Panc1 (cell line): ENCODE measurements at regions not wholly inside any gene's neighbourhood (a gene's known extent, or its start where the extent isn't known, plus 50 kb on each side); places are given as distances from the start of the nearest gene placed in this dataset.

ENCODE experiments used
- ATAC-seq: fragments of 200-7000 bp; cut with Tn5 transposase; 2 replicates; pipeline ENCODE4 v1.9.1; 2020; ENCODE audit warnings: mild to moderate bottlenecking, moderate library complexity
- BruUV-seq: library from RNA; stranded (reverse); fragments of 400-500 nt; replicated peaks from 2 replicates; lab custom pipeline; 2021; lab: Mats Ljungman, UMichigan
- CTCF ChIA-PET: fragments of 300-600 bp; sonication (Branson Sonifier 250); formaldehyde crosslinking; loops from one replicate; lab custom pipeline; 2022; ENCODE audit warnings: antibody characterized with exemption; lab: Charles Lee
- POLR2A ChIA-PET: fragments of 300-600 bp; sonication (Branson Sonifier 250); formaldehyde crosslinking; loops from one replicate; lab custom pipeline; 2022; ENCODE audit warnings: antibody characterized with exemption; lab: Charles Lee
- DNase-seq: peaks from one replicate; pipeline ENCODE4 v3.0.0-alpha.2; 2010; ENCODE audit warnings: low read depth, low spot score
- H3K27ac ChIP-seq: 2 replicates; pipeline ENCODE4 v1.5.1; 2011; ENCODE audit warnings: mild to moderate bottlenecking, low read length, inconsistent platforms
- H3K27me3 ChIP-seq: fragments of 200-500 bp; sonication (Bioruptor generic); 2 replicates; pipeline ENCODE4 v1.6.0; 2014; ENCODE audit warnings: low read length, inconsistent platforms; ENCODE audit not compliant: control insufficient read depth, insufficient read depth
- H3K36me3 ChIP-seq: fragments of 200-500 bp; sonication (Bioruptor generic); 2 replicates; pipeline ENCODE4 v1.5.1; 2014; ENCODE audit warnings: inconsistent platforms, mild to moderate bottlenecking, low read length, moderate library complexity; ENCODE audit not compliant: control insufficient read depth, insufficient read depth
- H3K4me1 ChIP-seq: 2 replicates; pipeline ENCODE4 v1.5.1; 2011; ENCODE audit warnings: inconsistent platforms, mild to moderate bottlenecking, low read length, moderate library complexity; ENCODE audit not compliant: control insufficient read depth, insufficient read depth
- H3K4me3 ChIP-seq, 2 experiments: 2 replicates each; pipeline ENCODE4 v1.5.1; 2011 to 2012; ENCODE audit warnings: low read depth in 2 of 2, low read length in 2 of 2, mild to moderate bottlenecking in 2 of 2, inconsistent platforms in 1 of 2, moderate library complexity in 1 of 2
- H3K9me3 ChIP-seq: fragments of 200-500 bp; sonication (Bioruptor generic); 2 replicates; pipeline ENCODE4 v1.5.1; 2014; ENCODE audit warnings: low read depth, mild to moderate bottlenecking, inconsistent platforms, low read length, moderate library complexity; ENCODE audit not compliant: control insufficient read depth, insufficient read depth
- POLR2AphosphoS5 ChIP-seq: IDR thresholded peaks from 2 replicates; pipeline ENCODE4 v1.6.1; 2012; ENCODE audit warnings: mild to moderate bottlenecking, low read depth, low read length, moderate library complexity
- SIN3A ChIP-seq: IDR thresholded peaks from 2 replicates; pipeline ENCODE4 v1.6.1; 2012; ENCODE audit warnings: low read depth, mild to moderate bottlenecking, low read length, moderate library complexity, borderline replicate concordance; ENCODE audit not compliant: insufficient read depth
- TCF7L2 ChIP-seq: IDR thresholded peaks from 2 replicates; pipeline ENCODE4 v1.6.1; 2011; ENCODE audit warnings: mild to moderate bottlenecking, low read depth, low read length, inconsistent platforms
- in situ Hi-C: cut with HindIII; loops from 2 replicates; pipeline ENCODE4 v1.10.0; 2016; ENCODE audit warnings: low sequenced_read_pairs, low pct_unique_long_range_greater_than_20kb
- intact Hi-C: fragments of 100-400 bp; cut with micrococcal nuclease; formaldehyde crosslinking; loops from one replicate; pipeline ENCODE4 v1.10.0; 2022; ENCODE audit not compliant: unreplicated experiment
- TF ChIP-seq, protein P1 (sequence below), 2 experiments: IDR thresholded peaks; 2 replicates each; pipeline ENCODE4 v1.6.1; 2011 to 2012; ENCODE audit warnings: low read depth in 2 of 2, control low read depth in 1 of 2, low read length in 1 of 2, mild to moderate bottlenecking in 1 of 2, moderate library complexity in 1 of 2; ENCODE audit not compliant: insufficient read depth in 1 of 2
- TF ChIP-seq, protein P2 (sequence below): fragments of 450-650 bp; IDR thresholded peaks from 2 replicates; pipeline ENCODE4 v1.5.1; 2017; ENCODE audit warnings: mild to moderate bottlenecking

DNA sequence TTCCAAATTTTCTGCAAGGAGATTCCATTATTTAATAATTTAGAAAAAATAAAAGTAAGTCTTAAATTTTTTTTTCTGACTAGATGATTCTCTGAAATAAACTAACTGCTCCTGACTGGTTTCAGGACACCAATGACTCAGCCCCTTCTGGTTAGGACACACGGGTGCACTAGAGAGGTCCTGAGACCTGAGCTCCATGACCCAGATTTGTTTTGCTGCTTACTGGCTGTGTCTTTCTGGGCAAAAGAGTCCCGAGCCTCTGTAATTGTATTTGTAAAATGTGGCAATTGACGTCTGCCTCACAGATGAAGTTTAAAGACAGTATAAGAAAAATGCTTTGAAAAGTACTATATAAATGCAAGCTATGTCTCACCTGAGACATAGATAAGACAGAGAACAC, 89.1 kb downstream of the SLC24A2 start:
- intact Hi-C loops = no loop called here
- H3K4me3 ChIP-seq = no peak overlapping the region
- CTCF ChIA-PET = no interaction called here
- in situ Hi-C loops = no loop called here
- no peak for DNase-seq
- POLR2A ChIA-PET = no interaction called here
- TF ChIP-seq TCF7L2 (no peak), SIN3A (no peak), POLR2AphosphoS5 (no peak)
- TF ChIP-seq, protein P1, sequence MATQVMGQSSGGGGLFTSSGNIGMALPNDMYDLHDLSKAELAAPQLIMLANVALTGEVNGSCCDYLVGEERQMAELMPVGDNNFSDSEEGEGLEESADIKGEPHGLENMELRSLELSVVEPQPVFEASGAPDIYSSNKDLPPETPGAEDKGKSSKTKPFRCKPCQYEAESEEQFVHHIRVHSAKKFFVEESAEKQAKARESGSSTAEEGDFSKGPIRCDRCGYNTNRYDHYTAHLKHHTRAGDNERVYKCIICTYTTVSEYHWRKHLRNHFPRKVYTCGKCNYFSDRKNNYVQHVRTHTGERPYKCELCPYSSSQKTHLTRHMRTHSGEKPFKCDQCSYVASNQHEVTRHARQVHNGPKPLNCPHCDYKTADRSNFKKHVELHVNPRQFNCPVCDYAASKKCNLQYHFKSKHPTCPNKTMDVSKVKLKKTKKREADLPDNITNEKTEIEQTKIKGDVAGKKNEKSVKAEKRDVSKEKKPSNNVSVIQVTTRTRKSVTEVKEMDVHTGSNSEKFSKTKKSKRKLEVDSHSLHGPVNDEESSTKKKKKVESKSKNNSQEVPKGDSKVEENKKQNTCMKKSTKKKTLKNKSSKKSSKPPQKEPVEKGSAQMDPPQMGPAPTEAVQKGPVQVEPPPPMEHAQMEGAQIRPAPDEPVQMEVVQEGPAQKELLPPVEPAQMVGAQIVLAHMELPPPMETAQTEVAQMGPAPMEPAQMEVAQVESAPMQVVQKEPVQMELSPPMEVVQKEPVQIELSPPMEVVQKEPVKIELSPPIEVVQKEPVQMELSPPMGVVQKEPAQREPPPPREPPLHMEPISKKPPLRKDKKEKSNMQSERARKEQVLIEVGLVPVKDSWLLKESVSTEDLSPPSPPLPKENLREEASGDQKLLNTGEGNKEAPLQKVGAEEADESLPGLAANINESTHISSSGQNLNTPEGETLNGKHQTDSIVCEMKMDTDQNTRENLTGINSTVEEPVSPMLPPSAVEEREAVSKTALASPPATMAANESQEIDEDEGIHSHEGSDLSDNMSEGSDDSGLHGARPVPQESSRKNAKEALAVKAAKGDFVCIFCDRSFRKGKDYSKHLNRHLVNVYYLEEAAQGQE (IDR thresholded peaks at IDR 0.05; ENCODE audit: insufficient read depth in 1 of 2, low read depth in 2 of 2, low read length in 1 of 2) = no peak
- TF ChIP-seq, protein P2, sequence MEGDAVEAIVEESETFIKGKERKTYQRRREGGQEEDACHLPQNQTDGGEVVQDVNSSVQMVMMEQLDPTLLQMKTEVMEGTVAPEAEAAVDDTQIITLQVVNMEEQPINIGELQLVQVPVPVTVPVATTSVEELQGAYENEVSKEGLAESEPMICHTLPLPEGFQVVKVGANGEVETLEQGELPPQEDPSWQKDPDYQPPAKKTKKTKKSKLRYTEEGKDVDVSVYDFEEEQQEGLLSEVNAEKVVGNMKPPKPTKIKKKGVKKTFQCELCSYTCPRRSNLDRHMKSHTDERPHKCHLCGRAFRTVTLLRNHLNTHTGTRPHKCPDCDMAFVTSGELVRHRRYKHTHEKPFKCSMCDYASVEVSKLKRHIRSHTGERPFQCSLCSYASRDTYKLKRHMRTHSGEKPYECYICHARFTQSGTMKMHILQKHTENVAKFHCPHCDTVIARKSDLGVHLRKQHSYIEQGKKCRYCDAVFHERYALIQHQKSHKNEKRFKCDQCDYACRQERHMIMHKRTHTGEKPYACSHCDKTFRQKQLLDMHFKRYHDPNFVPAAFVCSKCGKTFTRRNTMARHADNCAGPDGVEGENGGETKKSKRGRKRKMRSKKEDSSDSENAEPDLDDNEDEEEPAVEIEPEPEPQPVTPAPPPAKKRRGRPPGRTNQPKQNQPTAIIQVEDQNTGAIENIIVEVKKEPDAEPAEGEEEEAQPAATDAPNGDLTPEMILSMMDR = no peak
- no peaks in the 10 kb centered on the region for H3K27me3 ChIP-seq
- no TSS peak for BruUV-seq
- no peaks in the 10 kb centered on the region for H3K36me3 ChIP-seq
- no peak overlapping the region for H3K27ac ChIP-seq
- no peaks in the 10 kb centered on the region for H3K4me1 ChIP-seq
- H3K9me3 ChIP-seq = no peaks in the 10 kb centered on the region
- no peak for ATAC-seq

DNA sequence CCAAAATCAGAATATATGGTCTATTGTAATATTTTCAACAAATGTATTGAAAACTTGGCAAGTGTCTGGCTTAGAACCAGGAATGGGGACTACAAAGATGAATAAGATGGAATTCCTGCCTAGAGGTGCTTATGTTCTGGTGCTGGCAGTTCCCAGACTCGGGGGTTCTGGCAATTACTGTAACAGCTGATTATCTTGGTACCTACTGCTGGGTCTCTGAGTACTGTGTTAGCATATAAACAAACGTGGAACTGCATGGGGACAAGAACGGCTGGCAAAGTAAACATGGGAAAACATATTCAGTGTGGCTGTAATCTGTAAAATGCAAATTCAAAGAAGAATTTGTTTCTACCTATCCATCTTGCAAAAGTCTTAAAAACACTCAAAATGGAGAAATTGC, 89.9 kb downstream of the SLC24A2 start:
- no TSS peak for BruUV-seq
- H3K27me3 ChIP-seq = no peaks in the 10 kb centered on the region
- POLR2A ChIA-PET = no interaction called here
- H3K9me3 ChIP-seq = no peaks in the 10 kb centered on the region
- H3K36me3 ChIP-seq = no peaks in the 10 kb centered on the region; the same call in 1 of the 2 replicates
- no peak overlapping the region for H3K27ac ChIP-seq
- DNase-seq (no peak), ATAC-seq (no peak)
- CTCF ChIA-PET = no interaction called here
- in situ Hi-C loops = no loop called here
- no peaks in the 10 kb centered on the region for H3K4me1 ChIP-seq
- H3K4me3 ChIP-seq = no peak overlapping the region
- intact Hi-C loops = no loop called here
- TF ChIP-seq, protein P1 (IDR thresholded peaks at IDR 0.05; ENCODE audit: insufficient read depth in 1 of 2, low read depth in 2 of 2, low read length in 1 of 2) = no peak
- TF ChIP-seq POLR2AphosphoS5 = no peak
- no peak for TF ChIP-seq TCF7L2
- TF ChIP-seq SIN3A = no peak
- TF ChIP-seq, protein P2 = no peak
